ENCODE measurements at regions not wholly inside any gene's neighbourhood (a gene's known extent, or its start where the extent isn't known, plus 50 kb on each side); places are given as distances from the start of the nearest gene placed in this dataset.

- H3K4me3 ChIP-seq (ENCODE audit: low read depth in 1 of 2, low read length in 2 of 2): no peak overlapping the region
Measured at GRCh38 chr2:22903616-22904015, 481.4 kb upstream of the KLHL29 start.

GRCh38 chr2:22904126-22904684, 480.8 kb upstream of the KLHL29 start:
- Histone ChIP-seq H3K27ac (ENCODE audit: low read length) (no peak overlapping the region), H3K79me2 (ENCODE audit: insufficient read depth, low read length) (no peaks in the 10 kb centered on the region), H3K27me3 (ENCODE audit: insufficient read depth, low read length, poor library complexity) (no peaks in the 10 kb centered on the region), H4K20me1 (ENCODE audit: insufficient read depth, low read length) (no peaks in the 10 kb centered on the region), H3K36me3 (ENCODE audit: insufficient read depth, low read length) (no peaks in the 10 kb centered on the region), H3K9ac (ENCODE audit: low read depth, low read length) (no peak overlapping the region), H3K9me3 (ENCODE audit: insufficient read depth, low read length, severe bottlenecking) (no peaks in the 10 kb centered on the region), H3K4me1 (ENCODE audit: insufficient read depth, low read length) (no peaks in the 10 kb centered on the region), H3K4me2 (ENCODE audit: insufficient read depth, low read length) (no peak overlapping the region), H3K4me3 (ENCODE audit: low read depth in 1 of 2, low read length in 2 of 2) (no peak overlapping the region), H2AFZ (ENCODE audit: low read depth, low read length) (no peak overlapping the region)
- TF ChIP-seq EZH2 (IDR thresholded peaks at IDR 0.05; ENCODE audit: borderline replicate concordance, low read depth, low read length, severe bottlenecking) (no peak), CTCF (IDR thresholded peaks at IDR 0.05; ENCODE audit: borderline replicate concordance, extremely low read depth, low read length, poor library complexity, severe bottlenecking) (peak; percentile 56)
- 0 out of 3 replicates have a peak, but pooled peaks have one; percentile 45 for ATAC-seq (ENCODE audit: insufficient read depth, low read depth)
- DNase-seq: peak; percentile 24

More at GRCh38 chr2:22903616-22904015, 481.4 kb upstream of the KLHL29 start:
- Histone ChIP-seq H3K4me2 (ENCODE audit: insufficient read depth, low read length) (no peak overlapping the region), H3K27ac (ENCODE audit: low read length) (no peak overlapping the region), H3K9ac (ENCODE audit: low read depth, low read length) (no peak overlapping the region), H3K4me1 (ENCODE audit: insufficient read depth, low read length) (no peaks in the 10 kb centered on the region), H2AFZ (ENCODE audit: low read depth, low read length) (no peak overlapping the region), H4K20me1 (ENCODE audit: insufficient read depth, low read length) (no peaks in the 10 kb centered on the region), H3K27me3 (ENCODE audit: insufficient read depth, low read length, poor library complexity) (no peaks in the 10 kb centered on the region), H3K79me2 (ENCODE audit: insufficient read depth, low read length) (no peaks in the 10 kb centered on the region), H3K36me3 (ENCODE audit: insufficient read depth, low read length) (no peaks in the 10 kb centered on the region), H3K9me3 (ENCODE audit: insufficient read depth, low read length, severe bottlenecking) (no peaks in the 10 kb centered on the region)
- ATAC-seq (ENCODE audit: insufficient read depth, low read depth) (no peak), DNase-seq (no peak)
- TF ChIP-seq EZH2 (IDR thresholded peaks at IDR 0.05; ENCODE audit: borderline replicate concordance, low read depth, low read length, severe bottlenecking) (no peak), CTCF (IDR thresholded peaks at IDR 0.05; ENCODE audit: borderline replicate concordance, extremely low read depth, low read length, poor library complexity, severe bottlenecking) (no peak)

GRCh38 chr2:22907330-22907729, 477.6 kb upstream of the KLHL29 start:
- no peak overlapping the region for H3K9ac ChIP-seq (ENCODE audit: low read depth, low read length)
- H3K27me3 ChIP-seq (ENCODE audit: insufficient read depth, low read length, poor library complexity): no peaks in the 10 kb centered on the region
- H3K9me3 ChIP-seq (ENCODE audit: insufficient read depth, low read length, severe bottlenecking): no peaks in the 10 kb centered on the region
- no peak overlapping the region for H2AFZ ChIP-seq (ENCODE audit: low read depth, low read length)
- ATAC-seq (ENCODE audit: insufficient read depth, low read depth) (no peak), DNase-seq (no peak)
- no peaks in the 10 kb centered on the region for H3K36me3 ChIP-seq (ENCODE audit: insufficient read depth, low read length)
- no peak overlapping the region for H3K27ac ChIP-seq (ENCODE audit: low read length)
- TF ChIP-seq EZH2 (IDR thresholded peaks at IDR 0.05; ENCODE audit: borderline replicate concordance, low read depth, low read length, severe bottlenecking) (no peak), CTCF (IDR thresholded peaks at IDR 0.05; ENCODE audit: borderline replicate concordance, extremely low read depth, low read length, poor library complexity, severe bottlenecking) (no peak)
- H3K4me1 ChIP-seq (ENCODE audit: insufficient read depth, low read length): no peaks in the 10 kb centered on the region
- H4K20me1 ChIP-seq (ENCODE audit: insufficient read depth, low read length): no peaks in the 10 kb centered on the region
- H3K79me2 ChIP-seq (ENCODE audit: insufficient read depth, low read length): no peaks in the 10 kb centered on the region
- H3K4me3 ChIP-seq (ENCODE audit: low read depth in 1 of 2, low read length in 2 of 2): no peak overlapping the region
- no peak overlapping the region for H3K4me2 ChIP-seq (ENCODE audit: insufficient read depth, low read length)

All from DND-41 (cell line).